ENCODE measurements at regions not wholly inside any gene's neighbourhood (a gene's known extent, or its start where the extent isn't known, plus 50 kb on each side); places are given as distances from the start of the nearest gene placed in this dataset.

DNA sequence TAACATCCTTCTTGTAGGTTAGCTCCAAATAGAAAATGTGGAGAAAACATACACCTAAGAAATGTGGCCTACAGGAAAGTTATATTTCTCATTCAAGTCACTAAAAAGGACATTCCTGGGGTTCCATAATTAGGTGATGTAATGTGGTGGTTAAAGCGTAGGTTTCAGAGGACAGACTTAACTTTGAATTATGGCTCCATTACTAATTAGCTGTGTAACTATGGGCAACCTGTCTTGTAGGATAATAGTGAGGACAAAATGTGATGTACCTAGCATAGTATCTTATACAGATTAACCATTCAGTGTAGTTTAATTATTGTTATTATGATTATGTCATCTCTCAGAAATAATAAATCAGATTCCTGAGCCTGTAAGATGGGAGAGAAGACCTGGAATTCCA lies 602.5 kb downstream of the TSN start:
- no peak for DNase-seq

DNA sequence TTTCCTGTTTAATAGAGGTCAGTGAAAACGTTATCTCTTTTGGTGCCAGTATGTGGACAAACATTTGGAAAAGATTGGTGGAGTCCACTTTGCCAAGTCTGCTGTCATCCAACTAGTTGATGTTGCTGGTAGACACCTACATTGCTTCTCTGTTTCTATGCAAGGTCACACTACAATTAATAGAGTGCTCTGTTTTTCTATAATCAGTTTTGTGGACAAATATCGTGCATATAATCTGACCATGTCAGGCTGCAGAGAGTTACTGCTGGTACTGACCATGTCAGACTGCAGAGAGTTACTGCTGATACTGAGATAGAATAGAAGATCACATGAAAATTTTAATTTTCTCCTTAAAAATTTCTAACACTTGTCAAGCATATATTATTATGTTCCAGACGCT lies 603.3 kb downstream of the TSN start:
- DNase-seq = no peak

DNA sequence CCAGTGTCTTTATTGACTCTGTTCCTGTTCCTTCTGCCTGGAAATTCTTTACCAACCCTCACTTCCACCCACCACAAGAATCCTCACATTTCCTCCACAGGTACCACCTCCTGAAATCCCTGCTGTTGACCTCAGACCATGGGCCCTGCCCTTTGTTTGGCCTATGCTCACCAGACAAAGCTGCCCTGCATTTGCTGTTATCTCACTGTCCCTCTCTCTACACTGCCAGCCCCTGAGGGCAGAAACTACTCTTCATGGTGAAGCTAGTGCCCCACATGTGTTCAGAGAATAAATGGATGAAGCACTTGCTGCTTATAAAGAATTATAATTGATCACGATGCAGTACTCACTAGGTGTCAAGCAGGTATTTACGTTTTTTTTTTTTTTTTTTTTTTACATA lies 608.4 kb downstream of the TSN start:
- no peak for DNase-seq

DNA sequence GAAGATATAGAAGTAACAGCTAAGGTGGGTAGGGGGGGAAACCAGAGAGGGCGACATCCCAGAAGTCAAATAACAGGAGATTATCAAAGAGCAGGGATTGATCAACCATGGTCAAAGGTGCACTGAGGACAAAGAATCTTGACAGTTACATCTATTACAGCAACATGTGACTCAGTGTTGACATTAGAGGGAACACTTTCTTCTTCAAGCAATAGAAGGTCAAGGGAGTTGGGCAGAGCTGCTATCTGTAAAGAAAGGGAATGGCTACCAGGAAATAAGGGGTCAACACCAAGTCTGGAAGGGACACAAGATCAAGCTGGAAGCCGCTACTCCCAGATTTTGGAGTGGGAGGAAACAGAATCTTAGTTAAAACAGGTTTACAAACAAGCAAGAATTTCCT lies 611.0 kb downstream of the TSN start:
- no peak for DNase-seq

DNA sequence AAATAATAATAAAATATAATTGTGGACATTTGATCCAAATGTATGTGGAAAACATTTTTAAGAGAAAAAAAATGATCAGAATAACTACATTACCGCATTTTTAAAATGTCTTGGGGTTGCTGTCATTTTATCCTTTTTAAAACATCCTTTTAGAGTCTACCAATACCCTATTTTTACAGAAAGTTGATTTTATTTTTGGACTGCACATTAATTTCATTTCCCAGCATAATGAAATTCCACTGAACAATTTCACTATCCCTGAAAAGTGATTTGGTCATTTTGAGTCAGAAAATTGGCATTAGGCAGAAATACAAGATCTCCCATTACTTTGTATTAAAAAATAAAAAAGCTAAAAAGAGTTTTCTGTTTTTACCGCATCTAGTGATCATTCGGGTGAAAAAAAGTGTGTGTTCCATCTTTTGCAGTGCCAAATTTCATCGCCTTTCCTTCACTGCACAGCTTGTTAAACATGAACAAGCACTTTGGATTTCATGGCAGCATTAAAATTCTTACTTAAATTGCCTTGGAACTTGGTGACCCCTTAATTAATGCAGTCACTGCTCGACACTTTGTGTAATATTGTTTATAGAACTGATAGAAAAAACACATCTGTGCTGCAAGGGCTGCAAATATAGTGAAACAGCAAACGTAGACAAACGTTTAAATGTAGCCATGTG lies 611.7 kb downstream of the TSN start:
- no peak for DNase-seq

DNA sequence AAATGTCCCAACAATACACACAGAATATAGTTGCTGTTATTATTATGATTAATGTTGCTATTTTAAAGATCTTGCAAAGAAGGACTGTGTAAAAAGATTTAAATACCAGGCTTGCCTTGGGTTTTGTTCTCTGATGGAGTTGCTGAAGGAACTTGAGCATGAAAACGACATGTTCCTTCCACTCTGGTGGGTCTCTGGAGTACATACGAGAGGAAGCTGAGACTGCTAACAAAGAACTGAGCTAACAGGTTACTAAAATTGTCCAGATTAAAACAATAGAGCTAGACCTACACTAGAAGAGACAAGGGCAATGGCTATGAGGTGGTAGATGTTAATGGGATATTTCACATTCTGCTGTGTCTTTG lies 612.2 kb downstream of the TSN start:
- DNase-seq = no peak

DNA sequence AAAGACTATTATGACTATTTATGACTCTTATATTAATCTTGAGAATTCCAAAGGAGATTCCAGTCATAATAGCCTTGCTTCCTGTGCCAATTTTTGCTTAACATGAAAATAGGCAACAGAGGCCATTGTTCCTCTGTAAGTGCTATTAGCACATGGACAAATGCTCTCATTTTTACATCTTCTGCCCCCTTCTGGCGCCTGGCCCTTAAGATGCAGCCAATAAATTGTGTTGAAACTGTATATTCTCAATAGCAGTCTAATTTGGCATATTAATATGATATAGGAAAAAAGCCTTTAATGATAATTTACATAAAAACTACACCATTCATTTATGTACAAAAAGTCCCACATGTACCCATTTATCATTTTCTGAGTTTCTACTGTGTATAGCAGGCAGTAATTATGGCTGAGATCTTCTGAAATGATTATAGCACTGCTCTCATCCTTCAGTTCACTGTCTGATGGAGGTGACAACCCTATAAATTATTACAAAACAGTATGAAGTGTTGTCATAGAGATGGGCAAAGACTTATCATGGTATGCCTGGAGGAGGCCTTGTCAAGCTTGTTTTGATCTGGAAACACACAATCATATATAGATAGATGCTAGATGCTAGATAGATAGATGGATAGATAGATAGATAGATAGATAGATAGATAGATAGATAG lies 613.3 kb downstream of the TSN start:
- no peak for DNase-seq

DNA sequence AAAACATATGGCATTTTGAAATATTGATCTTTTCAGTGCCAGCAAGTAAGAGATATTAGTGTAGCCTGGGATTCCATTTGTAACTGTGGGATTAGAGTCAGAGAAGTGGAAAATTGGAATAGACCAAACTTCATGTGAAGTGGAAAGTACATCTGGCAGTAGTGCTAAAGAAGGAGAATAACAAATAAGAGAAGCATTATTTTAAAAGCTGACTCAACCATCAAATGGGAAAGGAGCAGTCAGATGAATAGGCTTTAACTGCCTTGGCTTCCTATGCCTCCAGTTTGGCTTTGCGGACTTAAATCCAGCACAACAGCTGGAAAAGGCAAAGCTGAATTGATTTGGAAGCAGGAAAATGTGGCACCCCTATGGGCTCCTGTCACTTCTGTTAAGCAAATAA lies 623.1 kb downstream of the TSN start:
- DNase-seq = no peak

DNA sequence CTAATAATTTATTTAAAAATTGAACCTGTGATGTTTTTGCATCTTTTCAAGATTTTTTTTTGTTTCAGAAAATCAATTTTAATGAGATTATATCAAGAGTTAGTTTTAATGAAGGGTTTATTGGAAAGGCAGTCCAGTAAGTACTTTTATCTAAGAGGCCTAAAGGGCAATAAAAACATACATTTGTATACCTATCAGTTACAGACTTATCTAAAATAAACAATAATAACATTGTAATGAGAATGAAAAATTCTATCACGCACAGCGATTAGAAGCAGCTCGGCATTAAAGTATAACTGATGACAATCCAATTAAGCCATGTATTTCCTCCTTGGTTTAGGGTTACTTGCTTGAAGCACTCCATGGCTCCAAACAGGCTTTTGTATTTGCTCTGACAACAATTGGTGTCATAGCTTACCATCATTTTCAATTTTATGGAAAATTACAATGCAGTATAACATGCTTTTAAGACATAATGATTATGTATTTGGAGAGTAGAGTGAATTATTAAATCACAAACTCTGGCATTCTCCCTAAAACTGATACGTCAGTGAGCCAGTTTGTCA lies 629.4 kb downstream of the TSN start:
- DNase-seq = no peak

DNA sequence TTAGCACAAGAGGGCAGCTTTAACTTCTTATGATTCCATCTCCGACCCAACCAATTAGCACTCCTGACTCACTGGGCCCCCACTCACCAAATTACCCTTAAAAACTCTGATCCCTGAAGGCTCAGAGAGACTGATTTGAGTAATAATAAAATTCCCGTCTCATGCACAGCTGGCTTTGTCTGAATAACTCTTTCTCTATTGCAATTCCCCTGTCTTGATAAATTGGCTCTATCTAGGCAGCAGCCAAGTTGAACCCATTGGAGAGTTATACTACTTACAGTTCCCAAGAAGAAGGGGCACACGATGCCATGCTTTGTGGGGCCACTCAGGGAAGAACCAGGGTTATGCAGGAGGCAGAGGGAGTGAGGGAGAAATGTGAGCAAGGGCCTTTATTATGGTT lies 632.8 kb downstream of the TSN start:
- no peak for DNase-seq

DNA sequence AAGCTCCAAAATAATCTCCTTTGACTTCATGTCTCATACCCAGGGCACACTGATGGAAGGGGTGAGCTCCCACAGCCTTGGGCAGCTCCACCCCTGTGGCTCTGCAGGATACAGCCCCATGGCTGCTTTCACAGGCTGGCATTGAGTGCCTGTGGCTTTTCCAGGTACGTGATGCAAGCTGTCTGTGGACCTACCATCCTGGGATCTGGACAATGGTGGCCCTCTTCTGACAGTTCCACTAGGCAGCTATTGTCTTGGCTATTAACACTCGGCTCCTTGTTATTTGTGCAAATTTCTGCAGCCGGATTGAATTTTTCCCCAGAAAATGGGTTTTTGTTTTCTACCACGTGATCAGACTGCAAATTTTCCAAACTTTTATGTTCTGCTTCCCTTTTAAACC lies 634.2 kb downstream of the TSN start:
- no peak for DNase-seq

DNA sequence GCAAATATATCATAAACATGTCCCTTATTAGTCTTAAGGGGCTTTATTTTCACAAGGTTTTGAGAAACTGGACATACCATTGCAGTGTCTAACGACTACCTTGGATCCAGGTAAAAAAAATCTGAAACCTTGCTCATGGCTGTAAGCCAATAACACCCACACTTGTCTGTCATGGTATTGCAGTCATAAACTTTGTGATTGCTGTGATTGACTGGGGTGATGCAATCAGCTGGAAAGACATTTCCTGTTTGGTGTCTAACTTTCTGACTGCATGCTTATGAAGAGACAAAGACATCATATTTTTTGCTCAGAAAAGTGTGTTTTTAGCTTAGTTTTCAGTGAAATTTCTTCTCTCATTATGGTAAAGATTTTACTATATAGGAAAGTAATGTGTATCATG lies 635.0 kb downstream of the TSN start:
- no peak for DNase-seq

DNA sequence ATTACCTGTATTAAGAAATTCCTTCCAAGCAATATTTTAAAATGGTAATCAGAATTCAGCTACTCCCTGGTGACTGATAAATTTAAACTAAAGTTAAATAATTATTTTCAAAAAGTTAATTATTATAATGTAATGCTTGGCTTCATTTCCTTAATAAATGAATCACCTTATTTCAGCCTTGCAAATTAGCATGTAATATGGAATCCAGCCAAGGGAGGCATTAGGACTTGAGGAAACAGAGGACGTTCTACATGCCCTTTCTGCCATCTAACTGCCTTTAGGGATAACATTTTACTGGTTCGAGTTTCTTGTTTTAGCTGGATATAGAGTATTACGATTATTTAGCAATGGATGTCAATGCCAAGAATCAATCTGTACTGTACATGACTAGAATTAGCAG lies 636.3 kb downstream of the TSN start:
- DNase-seq = no peak

DNA sequence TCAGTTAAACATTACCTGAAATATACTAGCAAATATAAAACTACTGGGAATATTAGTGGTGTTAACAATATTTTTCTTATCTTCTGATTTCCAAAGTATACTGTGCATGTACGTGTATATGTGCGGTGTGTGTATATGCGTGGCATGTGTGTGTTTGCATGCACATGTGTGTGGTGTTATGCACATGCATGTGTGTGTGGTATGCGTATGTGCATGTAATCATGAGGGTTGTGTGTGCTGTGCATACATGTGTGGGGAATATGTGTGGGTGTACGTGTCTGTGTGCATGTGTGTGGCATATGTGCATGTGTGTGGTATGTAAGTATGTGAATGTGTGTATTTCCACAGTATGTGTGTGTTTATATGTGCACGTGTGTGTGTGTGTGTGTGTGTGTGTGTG lies 640.2 kb downstream of the TSN start:
- DNase-seq = no peak

DNA sequence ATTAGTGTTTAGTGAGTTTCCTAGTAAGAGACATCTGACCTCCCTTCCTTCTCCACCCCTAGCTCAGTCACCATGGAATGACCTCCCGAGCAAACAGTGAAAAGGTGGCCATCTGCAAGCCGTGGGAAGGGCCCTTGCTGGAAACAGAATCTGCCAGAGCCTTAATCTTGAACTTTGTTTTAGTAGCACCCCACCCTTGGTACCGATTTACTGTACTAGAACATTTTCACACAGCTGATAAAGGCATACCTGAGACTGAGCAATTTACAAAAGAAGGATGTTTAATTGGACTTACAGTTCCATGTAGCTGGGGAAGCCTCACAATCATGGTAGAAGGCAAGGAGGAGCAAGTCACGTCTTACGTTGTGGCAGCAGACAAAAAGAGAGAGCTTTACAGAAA lies 655.8 kb downstream of the TSN start:
- DNase-seq = no peak

DNA sequence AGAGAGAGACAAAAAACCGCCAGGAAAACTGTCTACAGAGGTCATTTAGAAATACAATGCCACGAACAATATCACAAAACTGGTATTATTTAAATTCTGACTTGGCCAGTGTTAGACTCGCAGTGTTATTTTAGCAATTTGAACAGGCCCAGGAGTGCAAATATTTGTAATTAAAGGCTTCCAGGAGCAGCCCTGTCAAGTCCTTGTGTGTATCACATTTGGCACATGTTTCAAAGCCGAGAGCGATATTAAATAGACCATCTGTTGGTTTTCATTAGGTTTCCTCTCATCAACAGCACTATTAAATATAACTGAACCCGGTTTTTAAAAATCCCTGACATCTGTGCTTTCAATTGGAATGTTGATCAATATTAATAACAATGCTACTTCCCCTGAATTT lies 656.9 kb downstream of the TSN start:
- no peak for DNase-seq

DNA sequence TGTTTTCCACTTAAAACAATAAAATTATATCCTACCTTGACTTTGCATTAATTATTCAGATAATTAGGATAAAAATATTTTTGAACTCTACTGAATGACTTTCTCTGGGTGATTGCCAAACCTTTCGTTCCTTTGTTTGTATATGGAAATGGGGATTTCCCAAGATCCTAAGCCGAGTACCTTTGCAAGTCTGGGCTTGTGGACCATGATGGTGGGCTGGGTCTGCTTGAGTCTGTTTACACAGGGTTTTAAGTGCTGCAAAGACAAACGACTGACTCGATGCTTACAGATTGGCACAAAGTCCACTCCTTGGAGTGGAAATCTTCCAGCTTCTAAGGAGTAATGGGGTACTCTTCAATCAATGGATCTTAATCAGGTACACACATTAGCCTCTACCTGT lies 659.5 kb downstream of the TSN start:
- DNase-seq = no peak

DNA sequence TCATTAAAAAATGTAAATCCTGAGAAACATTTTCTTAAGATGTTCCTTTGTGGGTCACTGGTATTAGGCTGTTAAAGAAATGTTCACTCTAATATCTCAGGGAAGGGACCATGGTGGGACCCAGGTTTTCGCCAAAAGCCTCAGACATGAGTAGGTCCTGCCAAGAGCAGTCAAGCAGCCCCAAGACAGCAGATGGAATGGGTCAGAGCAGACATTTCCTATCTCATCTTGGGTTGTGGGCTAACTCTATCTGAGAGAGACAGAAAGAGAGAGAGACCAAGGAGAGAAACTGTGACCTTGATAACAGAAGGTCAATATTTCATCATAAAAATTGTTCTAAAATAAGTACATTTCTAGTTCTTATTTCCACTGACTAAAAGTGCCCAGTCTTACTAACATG lies 661.7 kb downstream of the TSN start:
- DNase-seq = no peak

DNA sequence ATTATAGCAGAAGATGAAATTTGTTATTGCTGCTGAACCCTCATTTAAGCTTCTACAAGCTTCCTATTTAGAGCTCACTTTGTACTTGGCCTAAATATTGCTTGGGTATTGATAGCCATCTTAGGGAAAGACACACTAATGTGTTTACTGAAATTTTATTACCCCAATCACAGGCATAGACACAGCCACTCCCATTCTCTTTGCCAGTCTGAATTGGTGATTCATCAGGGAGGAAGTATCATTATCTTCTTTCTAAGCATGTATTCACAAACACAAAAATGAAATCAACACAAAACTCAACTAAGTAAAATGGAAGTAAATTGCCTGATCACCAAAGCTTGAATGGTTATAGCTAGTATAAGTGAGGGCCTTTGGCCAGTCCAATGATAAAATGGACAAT lies 666.3 kb downstream of the TSN start:
- DNase-seq = no peak

DNA sequence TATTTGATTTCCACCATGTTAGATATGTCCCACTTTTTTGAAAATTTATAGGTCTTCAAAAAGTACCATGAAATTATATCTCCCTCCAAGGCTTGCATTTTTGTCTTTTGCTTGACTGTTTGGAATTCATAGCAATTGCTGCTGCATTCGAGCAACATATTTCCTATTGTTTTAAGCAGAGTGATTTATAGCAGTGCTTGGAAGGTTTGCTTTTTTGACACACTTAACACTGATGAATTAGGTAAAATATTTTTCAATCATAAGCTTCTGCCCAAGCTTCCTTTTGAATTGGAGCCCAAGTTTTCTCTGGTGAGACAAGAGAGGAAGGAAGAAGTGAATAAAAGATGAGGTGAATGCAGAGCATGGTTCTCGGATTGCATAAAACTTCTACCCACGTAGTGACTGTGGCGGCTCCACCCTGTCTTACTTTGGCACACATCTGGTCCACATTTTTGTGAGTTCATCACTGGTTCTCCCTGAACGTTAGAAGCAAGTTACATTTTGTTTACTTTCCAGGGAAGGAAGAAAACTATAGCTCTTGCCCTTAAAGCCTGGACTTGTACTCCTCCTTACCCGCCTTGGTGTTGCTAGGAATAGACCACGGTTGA lies 667.0 kb downstream of the TSN start:
- DNase-seq = no peak

DNA sequence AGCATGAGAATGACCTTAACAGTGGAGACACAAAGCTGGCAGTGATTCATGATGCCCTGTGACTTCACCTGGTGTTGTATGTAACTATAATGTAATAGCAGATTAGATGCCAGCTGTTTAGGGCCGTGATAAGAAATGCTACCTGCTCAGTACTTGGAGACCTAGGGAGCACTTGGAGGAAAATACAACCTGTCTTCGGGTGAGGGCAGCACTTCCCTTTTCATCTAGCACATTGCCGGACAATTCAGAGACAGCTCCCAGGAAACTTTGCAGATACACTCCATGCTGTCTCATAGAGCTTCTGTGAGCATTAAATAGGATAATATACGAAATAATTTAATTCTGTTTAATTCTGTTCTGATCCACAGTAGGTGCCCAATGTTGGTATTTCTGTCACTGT lies 668.5 kb downstream of the TSN start:
- no peak for DNase-seq

DNA sequence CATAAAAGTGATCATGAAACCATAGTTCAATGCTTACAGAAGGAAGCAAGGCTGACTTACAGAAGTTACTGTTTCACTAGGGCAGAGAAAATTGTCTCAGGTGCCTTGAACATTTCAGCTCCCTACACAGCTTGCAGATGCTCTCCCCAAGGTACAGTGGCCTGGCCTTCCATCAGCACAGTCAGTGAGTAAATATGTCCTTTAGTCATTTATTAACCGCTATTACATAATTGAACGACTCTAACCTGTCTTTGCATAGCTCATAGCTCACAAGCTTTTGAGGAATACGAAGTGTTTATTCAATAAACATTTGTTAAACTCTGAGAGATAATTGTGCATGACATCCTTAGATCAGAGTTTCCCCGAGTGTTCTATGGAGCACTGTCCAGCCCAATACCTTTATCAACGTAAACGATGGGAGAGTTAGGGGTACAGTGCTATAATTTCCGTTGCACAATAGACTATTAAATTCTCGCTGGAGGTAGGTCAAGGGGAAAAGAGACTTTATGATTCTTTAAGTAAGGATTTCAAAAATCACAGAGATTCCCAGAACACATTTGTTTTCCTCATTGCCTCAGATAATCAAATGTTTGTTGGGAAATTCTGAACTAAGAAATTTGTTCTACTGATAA lies 677.8 kb downstream of the TSN start:
- no peak for DNase-seq

DNA sequence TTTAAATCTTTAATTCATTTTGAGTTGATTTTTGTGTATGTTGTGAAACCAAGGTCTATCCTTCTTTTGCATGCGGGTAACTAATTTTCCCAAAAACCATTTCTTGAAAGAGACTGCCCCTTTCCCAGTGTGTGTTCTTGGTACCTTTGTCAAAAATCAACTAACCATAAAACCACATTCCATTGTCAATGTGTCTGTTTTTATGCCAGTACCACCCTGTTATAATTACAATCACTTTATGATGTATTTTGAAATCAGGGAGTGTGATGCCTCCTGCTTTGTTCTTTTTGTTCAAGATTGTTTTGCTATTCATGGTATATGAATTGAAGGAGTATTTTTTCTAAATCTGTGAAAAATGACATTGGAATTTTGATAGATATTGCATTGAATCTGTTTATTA lies 689.6 kb downstream of the TSN start:
- no peak for DNase-seq

DNA sequence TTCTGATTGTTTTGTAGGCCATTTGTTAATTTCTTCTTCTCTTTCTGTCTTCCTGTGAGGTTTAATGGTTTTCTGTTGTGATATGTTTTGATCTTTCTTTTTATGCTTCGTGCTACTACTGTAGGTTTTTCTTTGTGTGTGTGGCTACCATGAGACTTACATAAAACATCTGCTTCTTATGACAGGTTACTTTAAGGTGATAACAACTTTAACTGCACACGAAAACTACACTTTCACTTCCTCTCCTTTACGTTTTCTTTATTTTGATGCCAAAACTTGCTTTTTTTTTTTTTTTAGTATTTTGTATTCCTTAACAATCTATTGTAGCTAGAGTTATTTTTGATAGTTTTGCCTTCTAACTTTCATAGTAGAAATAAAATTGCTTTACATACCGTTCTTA lies 691.3 kb downstream of the TSN start:
- no peak for DNase-seq

All from GF-D8 (cell line).